OCI-LY1 (cell line): ENCODE measurements at regions not wholly inside any gene's neighbourhood (a gene's known extent, or its start where the extent isn't known, plus 50 kb on each side); places are given as distances from the start of the nearest gene placed in this dataset.

Source experiments
- H2AFZ ChIP-seq: fragments of 200-600 bp; sonication (generic), shearing (Covaris generic); 2 replicates; pipeline ENCODE4 v1.6.0; 2014; ENCODE audit warnings: antibody characterized with exemption, mild to moderate bottlenecking, low read length
- H3F3A ChIP-seq: fragments of 200-600 bp; sonication (generic), shearing (Covaris generic); 2 replicates; pipeline ENCODE4 v1.6.0; 2014; ENCODE audit warnings: mild to moderate bottlenecking, antibody characterized with exemption, low read length, moderate library complexity; ENCODE audit not compliant: insufficient read depth
- H3K27ac ChIP-seq: fragments of 200-600 bp; sonication (generic); 2 replicates; pipeline ENCODE4 v1.5.1; 2014; ENCODE audit warnings: low read length, mixed run types, mild to moderate bottlenecking, low read depth; ENCODE audit not compliant: poor library complexity, severe bottlenecking
- H3K27me3 ChIP-seq: fragments of 200-600 bp; sonication (generic); 2 replicates; pipeline ENCODE4 v1.6.0; 2014; ENCODE audit warnings: antibody characterized with exemption, mild to moderate bottlenecking, low read length, moderate library complexity; ENCODE audit not compliant: insufficient read depth
- H3K36me3 ChIP-seq: fragments of 200-600 bp; sonication (generic); 2 replicates; pipeline ENCODE4 v1.6.1; 2014; ENCODE audit warnings: mild to moderate bottlenecking, antibody characterized with exemption, low read length, moderate library complexity, mixed read lengths; ENCODE audit not compliant: insufficient read depth
- H3K4me1 ChIP-seq: fragments of 200-600 bp; sonication (generic); 2 replicates; pipeline ENCODE4 v1.5.1; 2014; ENCODE audit warnings: mild to moderate bottlenecking, low read length, moderate library complexity; ENCODE audit not compliant: insufficient read depth, severe bottlenecking
- H3K4me2 ChIP-seq: fragments of 200-600 bp; sonication (generic), shearing (Covaris generic); 2 replicates; pipeline ENCODE4 v1.6.1; 2014; ENCODE audit warnings: low read length
- H3K4me3 ChIP-seq: fragments of 200-600 bp; sonication (generic); 2 replicates; pipeline ENCODE4 v1.5.1; 2014; ENCODE audit warnings: low read length, low read depth, mild to moderate bottlenecking, mixed read lengths; ENCODE audit not compliant: poor library complexity, severe bottlenecking
- H3K79me2 ChIP-seq: fragments of 200-600 bp; shearing (Covaris generic); 2 replicates; pipeline ENCODE4 v1.6.1; 2016; ENCODE audit warnings: mixed run types, low read length, mixed read lengths; ENCODE audit not compliant: insufficient read depth
- H3K9ac ChIP-seq: fragments of 200-600 bp; sonication (generic), shearing (Covaris generic); 2 replicates; pipeline ENCODE4 v1.6.1; 2014; ENCODE audit warnings: mild to moderate bottlenecking, low read length, mixed read lengths
- H3K9me2 ChIP-seq: fragments of 200-600 bp; sonication (generic), shearing (Covaris generic); 2 replicates; pipeline ENCODE4 v1.6.1; 2014; ENCODE audit warnings: low read depth, mild to moderate bottlenecking, low read length, mixed read lengths
- H3K9me3 ChIP-seq: fragments of 200-600 bp; shearing (Covaris generic); 2 replicates; pipeline ENCODE4 v1.6.1; 2014; ENCODE audit warnings: low read length, mixed read lengths
- H4K20me1 ChIP-seq: fragments of 200-600 bp; sonication (generic), shearing (Covaris generic); 2 replicates; pipeline ENCODE4 v1.6.0; 2016; ENCODE audit warnings: mild to moderate bottlenecking, low read length; ENCODE audit not compliant: insufficient read depth
- CTCF ChIP-seq: fragments of 200-600 bp; sonication (generic), shearing (Covaris generic); IDR thresholded peaks from 2 replicates; pipeline ENCODE4 v1.5.1; 2017; ENCODE audit warnings: mild to moderate bottlenecking, antibody characterized with exemption, low read length, moderate library complexity, mixed read lengths
- EZH2 ChIP-seq: fragments of 200-600 bp; sonication (generic), shearing (Covaris generic); IDR thresholded peaks from 2 replicates; pipeline ENCODE4 v1.8.0; 2017; ENCODE audit warnings: borderline replicate concordance, mixed run types, mild to moderate bottlenecking, antibody characterized with exemption, low read length, moderate library complexity, mixed read lengths

DNA sequence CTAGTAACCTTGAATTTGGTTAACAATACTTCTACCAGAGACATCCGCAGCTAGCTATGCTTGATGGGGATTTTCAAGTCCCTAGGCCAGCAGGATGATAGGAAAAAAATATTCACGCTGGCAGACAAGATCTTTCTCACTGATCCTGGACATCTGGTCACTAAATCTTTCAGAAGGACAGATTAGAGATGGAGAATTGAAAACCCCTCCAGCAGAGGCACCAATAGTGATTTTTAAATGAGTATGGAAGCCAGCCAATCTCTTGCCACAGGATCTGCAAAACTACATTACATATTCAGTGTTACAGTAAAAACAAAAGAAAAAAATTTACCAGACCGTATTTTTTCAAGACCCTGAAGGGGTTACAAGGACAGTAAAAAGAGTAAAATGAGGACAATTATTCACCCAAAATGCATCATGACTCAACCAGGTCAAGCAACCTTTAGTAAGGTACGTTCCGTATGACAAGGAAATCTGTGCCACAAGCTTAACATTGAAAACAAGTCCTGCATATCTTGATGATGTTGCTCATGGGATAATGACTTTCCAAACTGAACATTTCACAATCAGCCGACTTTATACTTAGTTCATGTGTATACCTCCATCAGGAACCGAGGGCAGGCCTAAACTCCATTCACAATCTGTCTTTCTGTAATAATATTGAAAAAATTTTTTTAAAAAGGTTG, 239.5 kb downstream of the GXYLT1 start:
- no peak overlapping the region for H3K4me3 ChIP-seq
- H4K20me1 ChIP-seq: no peaks in the 10 kb centered on the region
- H3K9ac ChIP-seq: no peak overlapping the region
- no peak for TF ChIP-seq EZH2
- no peak for TF ChIP-seq CTCF
- H3F3A ChIP-seq: no peaks in the 10 kb centered on the region
- H3K79me2 ChIP-seq: no peaks in the 10 kb centered on the region
- H3K27ac ChIP-seq: no peak overlapping the region
- H3K9me2 ChIP-seq: no peaks in the 10 kb centered on the region
- no peaks in the 10 kb centered on the region for H3K27me3 ChIP-seq
- H3K9me3 ChIP-seq: no peaks in the 10 kb centered on the region
- H3K4me1 ChIP-seq: no peaks in the 10 kb centered on the region
- no peak overlapping the region for H3K4me2 ChIP-seq
- no peaks in the 10 kb centered on the region for H3K36me3 ChIP-seq
- H2AFZ ChIP-seq: no peak overlapping the region

DNA sequence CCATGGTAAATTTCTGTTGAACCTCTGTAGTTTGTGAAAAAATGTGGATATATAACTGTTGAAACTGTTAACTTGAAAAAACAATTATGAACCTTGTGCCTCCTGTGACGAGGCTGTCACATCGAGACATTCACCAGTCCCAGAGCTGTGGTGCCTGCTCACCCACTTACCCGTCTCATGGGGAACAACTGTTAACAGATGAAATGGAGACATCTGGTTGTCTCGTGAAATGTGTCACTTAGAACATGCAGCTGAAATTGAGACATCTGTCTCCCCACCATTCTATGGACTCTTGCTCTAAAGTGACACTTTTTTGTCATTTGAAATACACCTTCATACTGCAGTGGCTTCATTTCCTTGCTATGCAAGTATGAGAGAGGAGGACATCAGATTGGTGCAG, 240.6 kb downstream of the GXYLT1 start:
- TF ChIP-seq CTCF (no peak), EZH2 (no peak)
- Histone ChIP-seq H3K9me3 (no peaks in the 10 kb centered on the region), H3K4me1 (no peaks in the 10 kb centered on the region), H4K20me1 (no peaks in the 10 kb centered on the region), H3F3A (no peaks in the 10 kb centered on the region), H3K36me3 (no peaks in the 10 kb centered on the region), H3K4me3 (no peak overlapping the region), H3K4me2 (no peak overlapping the region), H3K79me2 (no peaks in the 10 kb centered on the region), H3K9ac (no peak overlapping the region), H3K27ac (no peak overlapping the region), H3K27me3 (no peaks in the 10 kb centered on the region), H3K9me2 (no peaks in the 10 kb centered on the region), H2AFZ (no peak overlapping the region)

GRCh38 chr12:41903014-41903708, 241.5 kb downstream of the GXYLT1 start:
- TF ChIP-seq EZH2: no peak
- TF ChIP-seq CTCF: no peak
- H3K79me2 ChIP-seq: no peaks in the 10 kb centered on the region
- H4K20me1 ChIP-seq: no peaks in the 10 kb centered on the region
- no peaks in the 10 kb centered on the region for H3F3A ChIP-seq
- H3K36me3 ChIP-seq: no peaks in the 10 kb centered on the region
- no peaks in the 10 kb centered on the region for H3K9me3 ChIP-seq
- H3K27me3 ChIP-seq: no peaks in the 10 kb centered on the region
- H3K27ac ChIP-seq: no peak overlapping the region
- no peak overlapping the region for H2AFZ ChIP-seq
- H3K9ac ChIP-seq: no peak overlapping the region
- H3K4me1 ChIP-seq: no peaks in the 10 kb centered on the region
- no peak overlapping the region for H3K4me2 ChIP-seq
- H3K4me3 ChIP-seq: no peak overlapping the region
- no peaks in the 10 kb centered on the region for H3K9me2 ChIP-seq
